ENCODE measurements at regions not wholly inside any gene's neighbourhood (a gene's known extent, or its start where the extent isn't known, plus 50 kb on each side); places are given as distances from the start of the nearest gene placed in this dataset.

- Histone ChIP-seq H3K4me2 (ENCODE audit: insufficient read depth, low read length) (no peak overlapping the region), H3K27ac (ENCODE audit: insufficient read depth, low read depth, low read length) (no peak overlapping the region), H3K9me3 (replicated peaks; ENCODE audit: control insufficient read depth, insufficient read depth, low read length) (no peaks in the 10 kb centered on the region), H3K9ac (replicated peaks; ENCODE audit: extremely low read depth, insufficient read depth, low read length) (no peak overlapping the region), H2AFZ (ENCODE audit: low read depth, low read length) (no peak overlapping the region), H3K36me3 (ENCODE audit: control insufficient read depth in 2 of 2, extremely low read depth in 1 of 2, insufficient read depth in 2 of 2, low read length in 2 of 2) (no peaks in the 10 kb centered on the region), H3K79me2 (ENCODE audit: control insufficient read depth, insufficient read depth, low read length) (no peaks in the 10 kb centered on the region), H3K4me1 (ENCODE audit: control insufficient read depth, extremely low read depth, insufficient read depth, low read length) (no peaks in the 10 kb centered on the region), H3K27me3 (ENCODE audit: control insufficient read depth in 2 of 2, insufficient read depth in 2 of 2, low read length in 2 of 2) (no peaks in the 10 kb centered on the region), H3K4me3 (replicated peaks in 1 of 3; ENCODE audit: insufficient read depth in 1 of 3, low read depth in 1 of 3, low read length in 3 of 3) (no peak overlapping the region), H4K20me1 (replicated peaks; ENCODE audit: control insufficient read depth, extremely low read depth, insufficient read depth, low read length) (no peaks in the 10 kb centered on the region), H3K9me1 (replicated peaks; ENCODE audit: control insufficient read depth, extremely low read depth, insufficient read depth, low read length) (no peaks in the 10 kb centered on the region)
- no peak for FAIRE-seq
- BruUV-seq (replicated peaks), result no TSS peak
- CTCF ChIA-PET, result no interaction called here
- POLR2A ChIA-PET, result no interaction called here
- dilution Hi-C loops (cut with MboI; ENCODE audit: extremely low pct_ligation_motif_present, low sequenced_read_pairs), result no loop called here
- no peak for DNase-seq (ENCODE audit: low read depth, low spot score)
- intact Hi-C loops (cut with micrococcal nuclease), result no loop called here
- no peak for TF ChIP-seq MYC (IDR thresholded peaks at IDR 0.05; ENCODE audit: low read depth, low read length)
- TF ChIP-seq CTCF (IDR thresholded peaks at IDR 0.05; ENCODE audit: extremely low read depth in 1 of 2, insufficient read depth in 1 of 2, low read depth in 1 of 2, low read length in 2 of 2), result no peak
- TF ChIP-seq POLR2A (IDR thresholded peaks at IDR 0.05; ENCODE audit: low read depth, low read length), result no peak
- TF ChIP-seq GATA2 (IDR thresholded peaks at IDR 0.05; ENCODE audit: insufficient read depth, insufficient read length, low read depth, low read length), result no peak
- TF ChIP-seq JUN (IDR thresholded peaks at IDR 0.05; ENCODE audit: borderline replicate concordance, insufficient read depth, insufficient read length, low read depth), result no peak
- TF ChIP-seq MAX (IDR thresholded peaks at IDR 0.05; ENCODE audit: insufficient read depth, insufficient read length), result no peak
- TF ChIP-seq EZH2 (IDR thresholded peaks at IDR 0.05; ENCODE audit: borderline replicate concordance, low read depth, low read length, severe bottlenecking), result no peak
- TF ChIP-seq FOS (IDR thresholded peaks at IDR 0.05; ENCODE audit: borderline replicate concordance, insufficient read depth, low read length), result no peak
- no peak for TF ChIP-seq POLR2AphosphoS5 (IDR thresholded peaks at IDR 0.05; ENCODE audit: insufficient read depth, low read depth, low read length)
Observed at GRCh38 chr15:98394546-98394945, 253.8 kb upstream of the IGF1R start.
